ENCODE measurements at regions not wholly inside any gene's neighbourhood (a gene's known extent, or its start where the extent isn't known, plus 50 kb on each side); places are given as distances from the start of the nearest gene placed in this dataset.
"Not testable (repeated sequence)": the region's sequence is repeated elsewhere in the genome, so short reads cannot be mapped to it uniquely, and the experiment has no call there.

- H3K4me3 ChIP-seq (ENCODE audit: low read depth in 2 of 2, low read length in 2 of 2); intact Hi-C loops (cut with micrococcal nuclease; ENCODE audit: unreplicated experiment); ATAC-seq; POLR2A ChIA-PET; H3K27me3 ChIP-seq (ENCODE audit: control insufficient read depth, insufficient read depth, low read length); H3K4me1 ChIP-seq (ENCODE audit: control insufficient read depth, insufficient read depth, low read length); H3K9me3 ChIP-seq (ENCODE audit: control insufficient read depth, insufficient read depth, low read depth, low read length); H3K36me3 ChIP-seq (ENCODE audit: control insufficient read depth, insufficient read depth, low read length); CTCF ChIA-PET; H3K27ac ChIP-seq (ENCODE audit: low read length); BruUV-seq (replicated peaks); DNase-seq (ENCODE audit: low read depth, low spot score); in situ Hi-C loops (cut with HindIII; ENCODE audit: low pct_unique_long_range_greater_than_20kb, low sequenced_read_pairs): not testable (repeated sequence)
These were observed 206.3 kb upstream of the IRF2BP2 start for GRCh38 chr1:234816186-234816851.

DNA sequence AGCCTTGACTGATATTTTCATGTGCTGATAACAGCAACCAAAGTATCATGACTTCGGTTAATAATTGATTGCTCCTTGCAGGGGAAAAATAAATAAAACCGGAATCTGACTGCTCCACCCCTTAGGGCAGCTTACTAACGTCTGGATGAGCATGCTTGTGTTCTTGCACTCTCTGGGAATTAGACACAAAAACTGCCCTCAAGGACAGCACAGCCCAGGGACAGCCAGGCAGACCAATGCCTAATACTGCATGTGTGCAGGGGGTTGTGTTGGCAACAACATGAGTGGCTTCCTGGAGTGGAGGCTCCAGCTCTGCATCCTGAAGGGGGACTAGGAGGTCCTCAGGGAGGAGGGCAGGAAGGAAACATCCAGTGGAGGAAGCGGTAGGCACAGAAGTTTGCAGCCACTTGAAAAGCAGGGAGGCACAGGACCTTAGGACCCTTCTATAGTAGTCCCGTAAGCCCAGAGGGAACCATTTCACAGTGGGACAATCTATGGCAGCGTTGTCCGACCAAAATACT is 205.4 kb upstream of the IRF2BP2 start:
- H3K9me3 ChIP-seq (ENCODE audit: control insufficient read depth, insufficient read depth, low read depth, low read length); BruUV-seq (replicated peaks); H3K4me1 ChIP-seq (ENCODE audit: control insufficient read depth, insufficient read depth, low read length); H3K36me3 ChIP-seq (ENCODE audit: control insufficient read depth, insufficient read depth, low read length); H3K4me3 ChIP-seq (ENCODE audit: low read depth in 2 of 2, low read length in 2 of 2); ATAC-seq; H3K27ac ChIP-seq (ENCODE audit: low read length); H3K27me3 ChIP-seq (ENCODE audit: control insufficient read depth, insufficient read depth, low read length); intact Hi-C loops (cut with micrococcal nuclease; ENCODE audit: unreplicated experiment); CTCF ChIA-PET; POLR2A ChIA-PET; in situ Hi-C loops (cut with HindIII; ENCODE audit: low pct_unique_long_range_greater_than_20kb, low sequenced_read_pairs); DNase-seq (ENCODE audit: low read depth, low spot score): not testable (repeated sequence)

DNA sequence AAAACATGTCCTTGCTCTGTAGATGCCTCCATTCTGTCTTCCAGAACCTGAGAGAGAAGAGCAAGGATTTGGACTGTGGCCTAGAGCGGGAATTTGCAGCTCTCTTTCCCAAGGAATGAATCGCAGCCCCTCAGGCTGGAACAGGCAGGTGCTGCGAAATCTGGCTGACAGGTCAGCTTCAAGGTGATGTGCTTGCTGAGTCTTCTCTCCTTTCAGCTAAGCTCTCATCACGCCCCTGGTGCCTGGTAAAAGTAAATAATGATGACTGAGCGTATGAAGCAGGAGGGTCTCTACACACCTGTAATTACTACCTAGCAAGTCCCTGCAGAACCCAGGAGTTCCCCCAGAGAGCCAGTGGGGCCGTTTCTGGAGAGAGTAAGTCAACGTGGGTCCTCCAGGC is 204.3 kb upstream of the IRF2BP2 start:
- not testable (repeated sequence) for H3K9me3 ChIP-seq (ENCODE audit: control insufficient read depth, insufficient read depth, low read depth, low read length); ATAC-seq; BruUV-seq (replicated peaks)

DNA sequence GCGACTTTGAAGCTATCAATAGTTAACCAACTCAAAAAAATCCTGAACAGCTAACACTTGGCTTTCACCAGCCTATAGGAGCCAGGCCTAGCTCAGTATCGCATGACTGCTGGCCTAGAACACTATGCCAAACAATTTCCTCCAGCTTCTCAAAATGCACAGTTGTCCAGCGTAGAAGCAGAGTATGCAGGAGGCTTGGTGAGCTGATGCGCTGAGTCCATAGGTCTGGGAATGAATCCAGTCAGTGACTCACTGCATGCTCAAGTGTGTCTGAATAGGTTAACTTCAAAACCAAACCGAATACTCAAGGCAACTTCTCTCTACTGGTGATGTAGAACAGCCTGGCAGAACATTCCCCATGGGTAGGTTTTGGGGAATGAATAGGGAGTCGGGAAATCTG is 201.8 kb upstream of the IRF2BP2 start:
- CTCF ChIA-PET; BruUV-seq (replicated peaks); H3K36me3 ChIP-seq (ENCODE audit: control insufficient read depth, insufficient read depth, low read length); H3K27ac ChIP-seq (ENCODE audit: low read length); H3K4me3 ChIP-seq (ENCODE audit: low read depth in 2 of 2, low read length in 2 of 2); intact Hi-C loops (cut with micrococcal nuclease; ENCODE audit: unreplicated experiment); in situ Hi-C loops (cut with HindIII; ENCODE audit: low pct_unique_long_range_greater_than_20kb, low sequenced_read_pairs); H3K4me1 ChIP-seq (ENCODE audit: control insufficient read depth, insufficient read depth, low read length); POLR2A ChIA-PET; H3K27me3 ChIP-seq (ENCODE audit: control insufficient read depth, insufficient read depth, low read length); H3K9me3 ChIP-seq (ENCODE audit: control insufficient read depth, insufficient read depth, low read depth, low read length): not testable (repeated sequence)
- DNase-seq (ENCODE audit: low read depth, low spot score) (peak; percentile 46), ATAC-seq (peak; percentile 91)

More for the DNA sequence above, 204.3 kb upstream of the IRF2BP2 start:
- H3K4me3 ChIP-seq (ENCODE audit: low read depth in 2 of 2, low read length in 2 of 2); intact Hi-C loops (cut with micrococcal nuclease; ENCODE audit: unreplicated experiment); H3K27ac ChIP-seq (ENCODE audit: low read length); in situ Hi-C loops (cut with HindIII; ENCODE audit: low pct_unique_long_range_greater_than_20kb, low sequenced_read_pairs); CTCF ChIA-PET; H3K4me1 ChIP-seq (ENCODE audit: control insufficient read depth, insufficient read depth, low read length); H3K36me3 ChIP-seq (ENCODE audit: control insufficient read depth, insufficient read depth, low read length); POLR2A ChIA-PET; DNase-seq (ENCODE audit: low read depth, low spot score); H3K27me3 ChIP-seq (ENCODE audit: control insufficient read depth, insufficient read depth, low read length): not testable (repeated sequence)

GRCh38 chr1:234810726-234811125 is 200.7 kb upstream of the IRF2BP2 start:
- CTCF ChIA-PET; in situ Hi-C loops (cut with HindIII; ENCODE audit: low pct_unique_long_range_greater_than_20kb, low sequenced_read_pairs); POLR2A ChIA-PET; DNase-seq (ENCODE audit: low read depth, low spot score); H3K27ac ChIP-seq (ENCODE audit: low read length); H3K4me1 ChIP-seq (ENCODE audit: control insufficient read depth, insufficient read depth, low read length); BruUV-seq (replicated peaks); H3K4me3 ChIP-seq (ENCODE audit: low read depth in 2 of 2, low read length in 2 of 2); H3K27me3 ChIP-seq (ENCODE audit: control insufficient read depth, insufficient read depth, low read length); H3K36me3 ChIP-seq (ENCODE audit: control insufficient read depth, insufficient read depth, low read length); intact Hi-C loops (cut with micrococcal nuclease; ENCODE audit: unreplicated experiment); H3K9me3 ChIP-seq (ENCODE audit: control insufficient read depth, insufficient read depth, low read depth, low read length); ATAC-seq: not testable (repeated sequence)

DNA sequence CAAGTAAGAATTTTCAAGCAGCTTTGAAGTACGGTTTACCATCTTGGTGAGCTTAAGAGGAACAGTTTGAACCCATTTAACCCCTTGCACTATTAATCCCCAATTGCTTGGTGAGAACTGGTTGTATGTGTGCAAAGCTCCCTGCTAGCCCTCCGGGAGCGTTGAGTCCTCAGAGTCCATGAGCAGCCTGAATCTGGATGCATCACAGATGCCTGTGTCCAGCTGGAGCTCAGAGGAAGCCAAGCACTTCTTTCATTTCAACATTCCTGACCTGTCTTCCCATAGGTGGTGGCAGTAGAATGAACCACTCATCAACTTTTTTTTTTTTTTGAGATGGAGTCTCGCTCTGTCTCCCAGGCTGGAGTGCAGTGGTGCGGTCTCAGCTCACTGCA is 199.9 kb upstream of the IRF2BP2 start:
- BruUV-seq (replicated peaks); DNase-seq (ENCODE audit: low read depth, low spot score); POLR2A ChIA-PET; CTCF ChIA-PET; H3K36me3 ChIP-seq (ENCODE audit: control insufficient read depth, insufficient read depth, low read length); H3K9me3 ChIP-seq (ENCODE audit: control insufficient read depth, insufficient read depth, low read depth, low read length); intact Hi-C loops (cut with micrococcal nuclease; ENCODE audit: unreplicated experiment); H3K27me3 ChIP-seq (ENCODE audit: control insufficient read depth, insufficient read depth, low read length); H3K4me1 ChIP-seq (ENCODE audit: control insufficient read depth, insufficient read depth, low read length); H3K4me3 ChIP-seq (ENCODE audit: low read depth in 2 of 2, low read length in 2 of 2); in situ Hi-C loops (cut with HindIII; ENCODE audit: low pct_unique_long_range_greater_than_20kb, low sequenced_read_pairs); ATAC-seq: not testable (repeated sequence)
- peak overlapping the region; percentile 69 for H3K27ac ChIP-seq (ENCODE audit: low read length)

- H3K9me3 ChIP-seq (ENCODE audit: control insufficient read depth, insufficient read depth, low read depth, low read length); H3K4me3 ChIP-seq (ENCODE audit: low read depth in 2 of 2, low read length in 2 of 2); DNase-seq (ENCODE audit: low read depth, low spot score); CTCF ChIA-PET; intact Hi-C loops (cut with micrococcal nuclease; ENCODE audit: unreplicated experiment); POLR2A ChIA-PET; H3K4me1 ChIP-seq (ENCODE audit: control insufficient read depth, insufficient read depth, low read length); H3K27me3 ChIP-seq (ENCODE audit: control insufficient read depth, insufficient read depth, low read length); H3K36me3 ChIP-seq (ENCODE audit: control insufficient read depth, insufficient read depth, low read length); BruUV-seq (replicated peaks); in situ Hi-C loops (cut with HindIII; ENCODE audit: low pct_unique_long_range_greater_than_20kb, low sequenced_read_pairs): not testable (repeated sequence)
- H3K27ac ChIP-seq (ENCODE audit: low read length) = peak overlapping the region; percentile 69
- ATAC-seq = peak; percentile 70
These were observed 199.2 kb upstream of the IRF2BP2 start for GRCh38 chr1:234808943-234809853.

All from Panc1 (cell line).